Spleen (tissue), 7 donors: ENCODE measurements at regions not wholly inside any gene's neighbourhood (a gene's known extent, or its start where the extent isn't known, plus 50 kb on each side); places are given as distances from the start of the nearest gene placed in this dataset.

ENCODE experiments used
- POLR2A ChIP-seq, 3 donors: fragments of 450-650 bp; IDR thresholded peaks; one replicate each; pipeline ENCODE4 v1.5.1; 2017; ENCODE audit warnings: antibody characterized with exemption in 3 of 3, mild to moderate bottlenecking in 1 of 3
- TF ChIP-seq, protein P1 (sequence below), 11 experiments: fragments of 200-600 bp in 7 of 11; fragments of 450-650 bp in 4 of 11; sonication (generic) in 4 of 11; IDR thresholded peaks in 8 of 11; conservative IDR thresholded peaks in 3 of 11; 1 replicate in 7 of 11; 2 replicates in 4 of 11; pipeline versions ENCODE4 v1.4.0 to v1.8.0; 2016 to 2021; ENCODE audit warnings: antibody characterized with exemption in 11 of 11, inconsistent platforms in 4 of 11, mild to moderate bottlenecking in 1 of 11
- donor health status: DM: no; HTN: no; CAD: no; lungs with moderate emphysema.
- donor health status: DM: no; HTN: no; CAD: no.
- donor health status: DM: no; HTN: no; CAD: no.

DNA sequence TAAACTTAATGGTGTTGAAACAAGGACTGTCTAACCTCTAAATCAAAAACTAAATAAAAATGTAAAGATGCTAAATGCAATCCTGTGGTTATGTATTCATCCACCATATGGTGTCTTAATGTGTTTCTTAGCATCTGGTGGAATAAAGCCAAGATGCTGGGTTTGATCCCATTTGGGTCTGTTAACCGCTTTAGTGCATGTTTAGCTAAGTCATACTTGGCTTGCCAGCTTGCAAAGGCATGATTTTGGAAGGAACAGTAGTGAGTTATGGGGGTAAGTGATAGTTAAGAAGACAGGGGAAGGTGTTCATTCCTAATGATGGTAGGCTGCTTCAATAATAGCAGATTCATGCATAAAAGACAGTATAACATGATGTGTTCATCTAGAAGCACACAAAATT lies 139.0 kb upstream of the SLC27A6 start:
- no peak for TF ChIP-seq POLR2A (IDR thresholded peaks at IDR 0.05)
- TF ChIP-seq, protein P1, sequence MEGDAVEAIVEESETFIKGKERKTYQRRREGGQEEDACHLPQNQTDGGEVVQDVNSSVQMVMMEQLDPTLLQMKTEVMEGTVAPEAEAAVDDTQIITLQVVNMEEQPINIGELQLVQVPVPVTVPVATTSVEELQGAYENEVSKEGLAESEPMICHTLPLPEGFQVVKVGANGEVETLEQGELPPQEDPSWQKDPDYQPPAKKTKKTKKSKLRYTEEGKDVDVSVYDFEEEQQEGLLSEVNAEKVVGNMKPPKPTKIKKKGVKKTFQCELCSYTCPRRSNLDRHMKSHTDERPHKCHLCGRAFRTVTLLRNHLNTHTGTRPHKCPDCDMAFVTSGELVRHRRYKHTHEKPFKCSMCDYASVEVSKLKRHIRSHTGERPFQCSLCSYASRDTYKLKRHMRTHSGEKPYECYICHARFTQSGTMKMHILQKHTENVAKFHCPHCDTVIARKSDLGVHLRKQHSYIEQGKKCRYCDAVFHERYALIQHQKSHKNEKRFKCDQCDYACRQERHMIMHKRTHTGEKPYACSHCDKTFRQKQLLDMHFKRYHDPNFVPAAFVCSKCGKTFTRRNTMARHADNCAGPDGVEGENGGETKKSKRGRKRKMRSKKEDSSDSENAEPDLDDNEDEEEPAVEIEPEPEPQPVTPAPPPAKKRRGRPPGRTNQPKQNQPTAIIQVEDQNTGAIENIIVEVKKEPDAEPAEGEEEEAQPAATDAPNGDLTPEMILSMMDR (IDR thresholded peaks at IDR 0.05 in 8 of 11, conservative IDR thresholded peaks at IDR 0.05 in 3 of 11) = no peak
